PC-9 (cell line): ENCODE measurements at regions not wholly inside any gene's neighbourhood (a gene's known extent, or its start where the extent isn't known, plus 50 kb on each side); places are given as distances from the start of the nearest gene placed in this dataset.

ENCODE experiments used
- BruUV-seq: library from RNA; stranded (reverse); fragments of 400-500 nt; replicated peaks from 2 replicates; lab custom pipeline; 2021; lab: Mats Ljungman, UMichigan
- CTCF ChIA-PET: fragments of 300-600 bp; sonication (Branson Sonifier 250); formaldehyde crosslinking; loops from one replicate; lab custom pipeline; 2022; ENCODE audit warnings: antibody characterized with exemption; lab: Charles Lee
- POLR2A ChIA-PET: fragments of 300-600 bp; sonication (Branson Sonifier 250); formaldehyde crosslinking; loops from one replicate; lab custom pipeline; 2022; ENCODE audit warnings: antibody characterized with exemption; ENCODE audit not compliant: unreplicated experiment; lab: Charles Lee
- DNase-seq, 2 experiments: peaks; one replicate each; pipeline versions ENCODE4 v3.0.0 to v3.0.0-alpha.2; 2015 to 2022; ENCODE audit warnings: mixed read lengths in 1 of 2
- H2AFZ ChIP-seq: fragments of 200-600 bp; sonication (generic); 2 replicates; pipeline ENCODE4 v1.8.1; 2017; ENCODE audit warnings: antibody characterized with exemption
- H3F3A ChIP-seq: fragments of 200-600 bp; sonication (generic); 2 replicates; pipeline ENCODE4 v1.8.1; 2017; ENCODE audit warnings: antibody characterized with exemption, mild to moderate bottlenecking, low read depth; ENCODE audit not compliant: insufficient read depth
- H3K27ac ChIP-seq: fragments of 200-600 bp; sonication (generic); 2 replicates; pipeline ENCODE4 v1.6.1; 2016; ENCODE audit warnings: mixed run types
- H3K27me3 ChIP-seq: fragments of 200-600 bp; sonication (generic); 2 replicates; pipeline ENCODE4 v1.6.1; 2016; ENCODE audit warnings: low read depth, mixed run types; ENCODE audit not compliant: insufficient read depth
- H3K36me3 ChIP-seq: fragments of 200-600 bp; sonication (generic); 2 replicates; pipeline ENCODE4 v1.6.1; 2016; ENCODE audit warnings: low read depth, mixed run types
- H3K4me1 ChIP-seq: fragments of 200-600 bp; sonication (generic); replicated peaks from 2 replicates; pipeline ENCODE4 v1.6.1; 2016; ENCODE audit warnings: mixed run types; ENCODE audit not compliant: insufficient read depth
- H3K4me2 ChIP-seq: fragments of 200-600 bp; sonication (generic); 2 replicates; pipeline ENCODE4 v1.6.1; 2017; ENCODE audit warnings: mixed run types
- H3K4me3 ChIP-seq: fragments of 200-600 bp; sonication (generic); 2 replicates; pipeline ENCODE4 v1.6.1; 2016; ENCODE audit warnings: mixed run types
- H3K79me2 ChIP-seq: fragments of 200-600 bp; sonication (generic); 2 replicates; pipeline ENCODE4 v1.6.1; 2017; ENCODE audit warnings: low read depth, mixed run types
- H3K9me2 ChIP-seq: fragments of 200-600 bp; sonication (generic); 2 replicates; pipeline ENCODE4 v1.8.1; 2017; ENCODE audit warnings: mild to moderate bottlenecking; ENCODE audit not compliant: insufficient read depth
- H3K9me3 ChIP-seq: fragments of 200-600 bp; sonication (generic); 2 replicates; pipeline ENCODE4 v1.8.1; 2016; ENCODE audit warnings: low read depth; ENCODE audit not compliant: insufficient read depth
- H4K20me1 ChIP-seq: fragments of 200-600 bp; sonication (generic); 2 replicates; pipeline ENCODE4 v1.8.1; 2017; ENCODE audit not compliant: insufficient read depth
- CTCF ChIP-seq: fragments of 200-600 bp; sonication (generic); conservative IDR thresholded peaks from 2 replicates; pipeline ENCODE4 v1.6.1; 2017; ENCODE audit warnings: mixed run types, antibody characterized with exemption, mild to moderate bottlenecking, moderate library complexity
- EZH2 ChIP-seq: fragments of 200-600 bp; sonication (generic); IDR thresholded peaks from 2 replicates; pipeline ENCODE4 v1.8.0; 2017; ENCODE audit warnings: antibody characterized with exemption, low read depth
- intact Hi-C: fragments of 100-400 bp; cut with micrococcal nuclease; formaldehyde crosslinking; loops from one replicate; pipeline ENCODE4 v1.10.0; 2022; ENCODE audit not compliant: unreplicated experiment

DNA sequence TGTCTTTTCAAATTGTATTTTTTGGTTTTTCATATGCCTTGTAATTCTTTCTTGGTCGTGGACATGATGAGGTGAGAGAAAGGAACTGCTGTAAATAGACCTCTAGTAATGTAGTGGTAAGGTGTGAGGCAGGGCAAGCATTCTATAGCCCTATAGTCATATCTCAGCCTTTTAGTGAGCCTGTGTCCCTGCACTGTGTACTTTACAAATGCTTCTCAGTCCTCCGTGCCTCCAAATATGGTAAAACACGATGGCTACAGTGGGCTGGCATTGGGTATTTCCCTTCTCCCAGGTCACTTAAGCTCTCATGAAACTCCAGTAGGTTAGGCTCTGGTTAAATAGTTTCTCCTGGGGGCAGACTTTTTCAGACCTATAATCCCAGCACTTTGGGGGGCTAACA, 57.9 kb upstream of the PLS3 start:
- H3F3A ChIP-seq = no peaks in the 10 kb centered on the region
- H3K4me3 ChIP-seq = no peak overlapping the region
- no peaks in the 10 kb centered on the region for H3K79me2 ChIP-seq
- H3K27ac ChIP-seq = no peak overlapping the region
- H3K4me1 ChIP-seq = no peaks in the 10 kb centered on the region
- no peak overlapping the region for H2AFZ ChIP-seq
- no peaks in the 10 kb centered on the region for H4K20me1 ChIP-seq
- no peaks in the 10 kb centered on the region for H3K36me3 ChIP-seq
- no TSS peak for BruUV-seq
- POLR2A ChIA-PET = no interaction called here
- H3K27me3 ChIP-seq = no peaks in the 10 kb centered on the region
- TF ChIP-seq CTCF (no peak), EZH2 (no peak)
- DNase-seq = no peak
- no peaks in the 10 kb centered on the region; the same call in 1 of the 2 replicates for H3K9me3 ChIP-seq
- CTCF ChIA-PET = no interaction called here
- intact Hi-C loops = no loop called here
- no peaks in the 10 kb centered on the region for H3K9me2 ChIP-seq
- no peak overlapping the region for H3K4me2 ChIP-seq

DNA sequence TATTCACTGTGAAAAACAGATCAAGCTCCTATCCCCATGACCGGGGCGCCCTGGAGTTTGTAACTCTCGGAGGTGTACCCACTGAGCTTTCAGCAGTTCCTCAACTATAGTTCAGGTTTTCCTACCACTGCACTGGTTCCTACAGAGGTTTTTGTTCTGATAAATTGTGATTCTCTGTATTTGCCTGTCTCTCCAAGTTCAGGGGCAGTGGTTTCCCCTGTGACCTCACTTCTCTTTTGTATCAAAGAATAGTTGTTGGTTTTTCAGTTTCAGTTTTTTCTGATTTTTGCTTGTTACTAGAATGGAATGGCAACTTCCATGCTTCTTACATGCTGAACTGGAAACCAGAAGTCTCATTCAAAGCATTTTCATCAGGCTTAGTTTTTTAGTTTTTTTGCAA, 56.8 kb upstream of the PLS3 start:
- intact Hi-C loops = no loop called here
- Histone ChIP-seq H3K27ac (no peak overlapping the region), H3K27me3 (no peaks in the 10 kb centered on the region), H3K79me2 (no peaks in the 10 kb centered on the region), H3K36me3 (no peaks in the 10 kb centered on the region), H3K4me3 (no peak overlapping the region), H3K4me1 (no peaks in the 10 kb centered on the region), H3K9me2 (no peaks in the 10 kb centered on the region), H2AFZ (no peak overlapping the region), H3F3A (no peaks in the 10 kb centered on the region), H4K20me1 (no peaks in the 10 kb centered on the region), H3K9me3 (no peaks in the 10 kb centered on the region; the same call in 1 of the 2 replicates), H3K4me2 (no peak overlapping the region)
- BruUV-seq = no TSS peak
- ChIA-PET POLR2A (no interaction called here), CTCF (no interaction called here)
- DNase-seq = no peak
- TF ChIP-seq EZH2 = no peak
- TF ChIP-seq CTCF = no peak
